ENCODE measurements at regions not wholly inside any gene's neighbourhood (a gene's known extent, or its start where the extent isn't known, plus 50 kb on each side); places are given as distances from the start of the nearest gene placed in this dataset.

DNA sequence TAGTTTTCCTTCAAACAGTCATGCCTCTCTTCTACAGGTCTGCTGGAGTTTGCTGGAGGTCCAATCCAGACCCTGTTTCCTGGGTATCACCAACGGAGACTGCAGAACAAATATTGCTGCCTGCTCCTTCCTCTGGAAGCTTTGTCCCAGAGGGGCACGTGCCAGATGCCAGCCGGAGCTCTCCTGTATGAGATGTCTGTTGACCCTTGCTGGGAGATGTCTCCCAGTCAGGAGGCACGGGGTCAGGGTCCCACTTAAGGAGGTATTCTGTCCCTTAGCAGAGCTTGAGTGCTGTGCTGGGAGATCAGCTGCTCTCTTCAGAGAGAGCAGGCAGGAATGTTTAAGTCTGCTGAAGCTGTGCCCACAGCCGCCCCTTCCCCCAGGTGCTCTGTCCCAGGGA, 666.9 kb downstream of the FRK start:
- TF ChIP-seq, protein P1, sequence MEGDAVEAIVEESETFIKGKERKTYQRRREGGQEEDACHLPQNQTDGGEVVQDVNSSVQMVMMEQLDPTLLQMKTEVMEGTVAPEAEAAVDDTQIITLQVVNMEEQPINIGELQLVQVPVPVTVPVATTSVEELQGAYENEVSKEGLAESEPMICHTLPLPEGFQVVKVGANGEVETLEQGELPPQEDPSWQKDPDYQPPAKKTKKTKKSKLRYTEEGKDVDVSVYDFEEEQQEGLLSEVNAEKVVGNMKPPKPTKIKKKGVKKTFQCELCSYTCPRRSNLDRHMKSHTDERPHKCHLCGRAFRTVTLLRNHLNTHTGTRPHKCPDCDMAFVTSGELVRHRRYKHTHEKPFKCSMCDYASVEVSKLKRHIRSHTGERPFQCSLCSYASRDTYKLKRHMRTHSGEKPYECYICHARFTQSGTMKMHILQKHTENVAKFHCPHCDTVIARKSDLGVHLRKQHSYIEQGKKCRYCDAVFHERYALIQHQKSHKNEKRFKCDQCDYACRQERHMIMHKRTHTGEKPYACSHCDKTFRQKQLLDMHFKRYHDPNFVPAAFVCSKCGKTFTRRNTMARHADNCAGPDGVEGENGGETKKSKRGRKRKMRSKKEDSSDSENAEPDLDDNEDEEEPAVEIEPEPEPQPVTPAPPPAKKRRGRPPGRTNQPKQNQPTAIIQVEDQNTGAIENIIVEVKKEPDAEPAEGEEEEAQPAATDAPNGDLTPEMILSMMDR (IDR thresholded peaks at IDR 0.05 in 8 of 11, conservative IDR thresholded peaks at IDR 0.05 in 3 of 11) = no peak
- TF ChIP-seq POLR2A (IDR thresholded peaks at IDR 0.05) (no peak), POLR2AphosphoS5 (IDR thresholded peaks at IDR 0.05) (no peak)
- 73 to 91% (median 80%) methylated on average over 5 of the region's 5 CpGs for WGBS, 5 donors
- intact Hi-C loops (cut with DNase I; ENCODE audit: low total_unique reads) = no loop called here
- no peak overlapping the region for H3K4me3 ChIP-seq
- peaks cover 0 to 60% (median 32%) of the 10 kb centered on the region in 8 donors for H3K9me3 ChIP-seq
- H3K27me3 ChIP-seq (replicated peaks in 1 of 7) = no peaks in the 10 kb centered on the region
- no peak overlapping the region for H3K27ac ChIP-seq
- peak; percentile 35 for DNase-seq
- H3K4me1 ChIP-seq = no peaks in the 10 kb centered on the region
- no peaks in the 10 kb centered on the region for H3K36me3 ChIP-seq

DNA sequence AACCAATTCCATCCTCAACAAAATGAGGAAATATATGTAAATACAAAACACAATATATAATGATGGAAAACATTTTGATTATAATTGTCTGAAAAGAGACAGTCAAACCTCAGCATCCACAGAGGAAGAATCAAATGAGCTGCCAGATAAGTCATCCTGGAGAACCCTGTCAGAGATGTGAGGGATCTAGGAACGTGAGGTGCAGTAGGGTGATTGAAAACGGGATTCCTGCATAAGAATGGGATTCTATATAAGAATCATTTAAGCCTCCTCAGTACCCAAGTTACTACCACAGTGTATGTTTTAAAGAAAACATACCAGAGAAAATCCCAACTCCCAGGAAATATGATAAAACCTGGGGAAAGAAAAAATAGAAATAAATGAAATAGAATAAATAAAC, 690.5 kb downstream of the FRK start:
- WGBS, 5 donors = 52 to 72% (median 62%) methylated on average over 2 of the region's 2 CpGs
- Histone ChIP-seq H3K27me3 (replicated peaks in 1 of 7) (no peaks in the 10 kb centered on the region), H3K4me1 (no peaks in the 10 kb centered on the region), H3K27ac (no peak overlapping the region), H3K9me3 (peaks cover 0 to 28% (median 16%) of the 10 kb centered on the region in 8 donors), H3K36me3 (no peaks in the 10 kb centered on the region), H3K4me3 (no peak overlapping the region)
- intact Hi-C loops (cut with DNase I; ENCODE audit: low total_unique reads) = no loop called here
- no peak for DNase-seq
- TF ChIP-seq POLR2AphosphoS5 (IDR thresholded peaks at IDR 0.05) (no peak), POLR2A (IDR thresholded peaks at IDR 0.05) (no peak)
- TF ChIP-seq, protein P1 (IDR thresholded peaks at IDR 0.05 in 8 of 11, conservative IDR thresholded peaks at IDR 0.05 in 3 of 11) = no peak

DNA sequence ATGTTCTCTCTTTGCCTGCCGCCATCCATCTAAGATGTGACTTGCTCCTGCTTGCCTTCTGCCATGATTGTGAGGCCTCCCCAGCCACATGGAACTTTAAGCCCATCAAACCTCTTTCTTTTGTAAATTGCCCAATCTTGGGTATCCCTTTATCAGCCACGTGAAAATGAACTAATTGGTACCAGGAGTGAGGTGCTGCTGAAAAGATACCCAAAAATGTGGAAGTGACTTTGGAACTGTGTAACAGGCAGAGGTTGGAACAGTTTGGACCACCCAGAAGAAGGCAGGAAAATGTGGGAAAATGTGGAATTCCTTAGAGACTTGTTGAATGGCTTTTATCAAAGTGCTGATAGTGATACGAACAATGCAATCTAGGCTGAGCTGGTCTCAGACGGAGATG, 694.9 kb downstream of the FRK start:
- intact Hi-C loops (cut with DNase I; ENCODE audit: low total_unique reads) = no loop called here
- no peak overlapping the region for H3K27ac ChIP-seq
- H3K4me3 ChIP-seq = no peak overlapping the region
- H3K36me3 ChIP-seq = no peaks in the 10 kb centered on the region
- H3K27me3 ChIP-seq (replicated peaks in 1 of 7) = no peaks in the 10 kb centered on the region
- WGBS, 5 donors = 86 to 90% (median 88%) methylated on average over 4 of the region's 4 CpGs
- H3K4me1 ChIP-seq = no peaks in the 10 kb centered on the region
- no peak for DNase-seq
- TF ChIP-seq POLR2A (IDR thresholded peaks at IDR 0.05) = no peak
- TF ChIP-seq, protein P1 (IDR thresholded peaks at IDR 0.05 in 8 of 11, conservative IDR thresholded peaks at IDR 0.05 in 3 of 11) = no peak
- TF ChIP-seq POLR2AphosphoS5 (IDR thresholded peaks at IDR 0.05) = no peak
- peaks cover 0 to 38% (median 16%) of the 10 kb centered on the region in 8 donors for H3K9me3 ChIP-seq

DNA sequence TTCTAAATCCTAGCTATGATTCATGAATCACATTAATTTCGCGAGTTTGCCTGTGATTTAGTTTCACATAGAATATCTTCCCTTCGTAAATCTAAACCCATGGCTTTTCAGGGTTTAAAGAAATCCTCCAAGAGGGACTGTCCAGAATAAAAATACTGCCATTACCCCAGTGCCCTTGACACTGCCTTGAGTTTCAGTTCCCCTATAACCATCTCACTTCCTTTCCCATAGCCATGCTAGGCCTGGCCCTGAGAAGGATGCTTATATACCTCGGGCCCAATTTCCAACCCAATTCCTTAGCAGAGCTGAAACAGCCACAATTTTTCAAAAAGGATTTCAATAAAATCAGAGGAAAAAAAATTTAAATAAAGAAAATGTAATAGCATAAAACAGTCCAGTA, 697.3 kb downstream of the FRK start:
- Histone ChIP-seq H3K4me3 (no peak overlapping the region), H3K4me1 (no peaks in the 10 kb centered on the region), H3K36me3 (no peaks in the 10 kb centered on the region), H3K27ac (no peak overlapping the region), H3K9me3 (peaks cover 0 to 33% (median 16%) of the 10 kb centered on the region in 8 donors), H3K27me3 (replicated peaks in 1 of 7) (no peaks in the 10 kb centered on the region)
- WGBS, 5 donors = 84 to 90% (median 89%) methylated on average over 4 of the region's 4 CpGs
- no peak for DNase-seq
- TF ChIP-seq POLR2A (IDR thresholded peaks at IDR 0.05) = no peak
- TF ChIP-seq POLR2AphosphoS5 (IDR thresholded peaks at IDR 0.05) = no peak
- intact Hi-C loops (cut with DNase I; ENCODE audit: low total_unique reads) = no loop called here

DNA sequence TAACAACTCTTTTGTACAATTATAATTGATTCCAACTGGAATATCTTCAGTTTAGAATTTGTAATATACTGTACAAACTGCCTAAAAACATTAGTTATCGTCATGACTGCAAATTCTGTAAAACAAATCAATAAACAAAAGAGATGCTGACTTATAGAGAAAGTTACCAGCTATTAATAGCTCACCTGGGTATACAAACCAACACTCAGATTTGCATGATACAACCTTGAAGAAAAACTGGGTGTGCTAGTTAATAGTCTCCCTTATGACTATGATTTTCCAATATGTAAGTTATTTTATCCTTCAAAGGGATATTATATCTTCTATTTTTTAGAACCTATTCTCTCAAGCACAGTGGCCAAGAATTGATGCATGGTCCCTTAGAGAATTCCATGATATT, 698.5 kb downstream of the FRK start:
- Histone ChIP-seq H3K36me3 (no peaks in the 10 kb centered on the region), H3K9me3 (peaks cover 0 to 29% (median 16%) of the 10 kb centered on the region in 8 donors), H3K27me3 (replicated peaks in 1 of 7) (no peaks in the 10 kb centered on the region), H3K27ac (no peak overlapping the region), H3K4me3 (no peak overlapping the region), H3K4me1 (no peaks in the 10 kb centered on the region)
- intact Hi-C loops (cut with DNase I; ENCODE audit: low total_unique reads) = no loop called here
- 62 to 86% (median 83%) methylated on average over 1 of the region's 1 CpG for WGBS, 5 donors
- no peak for DNase-seq
- TF ChIP-seq, protein P1 (IDR thresholded peaks at IDR 0.05 in 8 of 11, conservative IDR thresholded peaks at IDR 0.05 in 3 of 11) = no peak
- no peak for TF ChIP-seq POLR2A (IDR thresholded peaks at IDR 0.05)
- TF ChIP-seq POLR2AphosphoS5 (IDR thresholded peaks at IDR 0.05) = no peak
